Stimulated activated CD8-positive, alpha-beta memory T cell treated with anti-CD3 and anti-CD28 coated beads, Interleukin-4, amount 100 ng/mL, for 4 hours (primary cell): ENCODE measurements at regions not wholly inside any gene's neighbourhood (a gene's known extent, or its start where the extent isn't known, plus 50 kb on each side); places are given as distances from the start of the nearest gene placed in this dataset.
"Not testable (repeated sequence)": the region's sequence is repeated elsewhere in the genome, so short reads cannot be mapped to it uniquely, and the experiment has no call there.

Source experiments
- DNase-seq, 2 donors: peaks; one replicate each; pipeline ENCODE4 v3.0.0-alpha.2; 2020; ENCODE audit warnings: low read depth in 2 of 2, low spot score in 1 of 2

- DNase-seq = no peak
Observed at GRCh38 chr6:87772597-87773530, 70.8 kb upstream of the AKIRIN2 start.

DNA sequence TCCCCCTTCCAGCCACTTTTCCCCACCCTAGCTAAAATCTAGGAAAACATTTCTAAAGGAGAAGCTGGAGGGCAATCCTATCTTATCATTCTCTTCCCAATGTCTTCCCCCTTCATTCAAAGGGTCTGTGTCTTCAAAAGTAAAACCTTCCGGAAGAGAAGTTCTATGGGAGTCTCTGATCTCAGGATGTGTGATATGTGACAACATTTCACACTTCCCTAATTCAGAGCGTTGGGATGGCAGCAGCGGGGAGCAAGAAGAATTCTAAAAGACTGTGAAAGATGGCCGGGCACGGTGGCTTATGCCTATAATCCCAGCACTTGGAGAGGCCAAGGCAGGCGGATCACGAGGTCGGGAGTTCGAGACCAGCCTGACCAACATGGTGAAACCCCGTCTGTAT is 65.4 kb upstream of the AKIRIN2 start:
- no peak for DNase-seq

DNA sequence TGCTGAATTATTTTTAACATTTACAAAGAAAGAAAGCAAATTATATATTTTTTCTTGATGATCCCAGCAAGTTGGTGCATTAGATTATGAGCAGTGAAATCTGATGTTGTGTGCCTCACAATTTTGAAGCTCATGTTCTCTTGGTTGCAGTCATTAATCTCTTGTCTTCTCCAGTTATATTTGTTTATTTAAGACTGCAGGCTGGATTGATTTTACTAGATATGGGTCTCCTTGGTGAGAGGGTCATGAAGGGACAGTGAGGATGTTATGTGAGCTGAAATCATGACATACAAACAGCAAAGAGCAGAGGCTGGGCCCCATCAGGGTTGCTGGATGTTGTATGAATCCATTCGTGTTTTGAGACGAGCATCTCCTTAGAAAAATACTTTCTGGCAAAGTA is 64.2 kb upstream of the AKIRIN2 start:
- DNase-seq = no peak

DNA sequence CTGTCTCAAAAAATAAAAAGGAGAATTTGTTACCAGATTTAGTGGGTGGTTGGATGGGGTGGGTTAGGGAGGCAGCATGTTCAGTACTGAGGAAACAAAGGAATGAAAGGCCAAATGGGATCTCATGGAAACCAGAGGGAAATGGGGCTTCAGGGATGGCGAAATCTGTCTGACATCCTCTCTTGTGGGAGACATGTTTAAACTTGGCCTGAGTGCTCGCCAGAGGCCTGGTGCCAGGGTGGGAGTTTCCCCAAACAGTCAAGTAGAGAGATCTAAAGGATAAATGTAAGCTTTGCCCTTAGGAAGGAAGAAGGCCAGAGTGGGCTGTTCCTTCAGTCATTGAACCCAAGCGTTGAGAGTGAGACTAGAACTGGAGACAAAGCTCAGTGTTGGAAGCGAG is 61.9 kb upstream of the AKIRIN2 start:
- no peak for DNase-seq

DNA sequence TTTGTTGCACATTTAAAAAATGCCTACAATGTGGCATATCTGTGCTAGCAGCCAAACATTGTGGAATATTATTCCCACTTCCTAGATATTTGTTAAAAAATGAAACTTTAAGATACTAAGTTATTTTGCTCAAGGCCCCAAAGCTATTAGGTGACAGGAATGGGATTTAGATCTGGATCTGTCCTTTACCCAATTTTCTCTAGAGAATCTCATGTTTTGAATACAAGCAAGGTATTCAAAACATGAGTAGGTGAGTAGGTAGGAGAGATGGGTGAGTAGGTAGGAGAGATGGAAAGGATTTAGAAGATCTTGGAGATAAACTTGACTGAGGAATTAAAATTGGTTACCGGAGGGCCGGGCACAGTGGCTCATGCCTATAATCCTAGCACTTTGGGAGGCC is 61.2 kb upstream of the AKIRIN2 start:
- no peak for DNase-seq

GRCh38 chr6:87762116-87762515 is 60.1 kb upstream of the AKIRIN2 start:
- no peak for DNase-seq

- DNase-seq = no peak
Observed at GRCh38 chr6:87757792-87758191, 55.8 kb upstream of the AKIRIN2 start.

- peak in 1 of 2 donors; percentile 14 for DNase-seq
Observed at GRCh38 chr6:87756858-87757257, 54.8 kb upstream of the AKIRIN2 start.

- DNase-seq = no peak
Observed at GRCh38 chr6:87755708-87756671, 54.0 kb upstream of the AKIRIN2 start.

DNA sequence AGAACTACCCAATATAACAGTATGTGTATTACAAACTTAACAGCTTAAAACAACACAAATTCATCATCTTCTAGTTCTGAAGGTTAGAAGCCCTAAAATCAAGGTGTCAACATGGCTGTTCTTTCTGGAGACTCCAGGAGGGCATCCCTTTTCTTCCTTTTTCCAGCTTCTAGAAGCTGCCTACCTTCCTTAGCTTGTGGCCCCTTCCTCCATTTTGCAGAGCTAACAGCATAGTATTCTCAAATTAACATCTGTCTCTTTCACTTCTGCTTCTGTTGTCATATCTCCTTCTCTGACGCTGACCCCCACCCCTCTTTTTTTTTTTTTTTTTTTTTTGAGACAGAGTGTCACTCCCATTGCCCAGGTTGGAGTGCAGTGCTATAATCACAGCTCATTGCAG is 52.8 kb upstream of the AKIRIN2 start:
- no peak for DNase-seq

GRCh38 chr6:87753131-87753685 is 51.2 kb upstream of the AKIRIN2 start:
- no peak for DNase-seq

- not testable (repeated sequence) for DNase-seq
Observed at GRCh38 chr6:87752503-87752902, 50.5 kb upstream of the AKIRIN2 start.
